ENCODE measurements at regions not wholly inside any gene's neighbourhood (a gene's known extent, or its start where the extent isn't known, plus 50 kb on each side); places are given as distances from the start of the nearest gene placed in this dataset.

DNA sequence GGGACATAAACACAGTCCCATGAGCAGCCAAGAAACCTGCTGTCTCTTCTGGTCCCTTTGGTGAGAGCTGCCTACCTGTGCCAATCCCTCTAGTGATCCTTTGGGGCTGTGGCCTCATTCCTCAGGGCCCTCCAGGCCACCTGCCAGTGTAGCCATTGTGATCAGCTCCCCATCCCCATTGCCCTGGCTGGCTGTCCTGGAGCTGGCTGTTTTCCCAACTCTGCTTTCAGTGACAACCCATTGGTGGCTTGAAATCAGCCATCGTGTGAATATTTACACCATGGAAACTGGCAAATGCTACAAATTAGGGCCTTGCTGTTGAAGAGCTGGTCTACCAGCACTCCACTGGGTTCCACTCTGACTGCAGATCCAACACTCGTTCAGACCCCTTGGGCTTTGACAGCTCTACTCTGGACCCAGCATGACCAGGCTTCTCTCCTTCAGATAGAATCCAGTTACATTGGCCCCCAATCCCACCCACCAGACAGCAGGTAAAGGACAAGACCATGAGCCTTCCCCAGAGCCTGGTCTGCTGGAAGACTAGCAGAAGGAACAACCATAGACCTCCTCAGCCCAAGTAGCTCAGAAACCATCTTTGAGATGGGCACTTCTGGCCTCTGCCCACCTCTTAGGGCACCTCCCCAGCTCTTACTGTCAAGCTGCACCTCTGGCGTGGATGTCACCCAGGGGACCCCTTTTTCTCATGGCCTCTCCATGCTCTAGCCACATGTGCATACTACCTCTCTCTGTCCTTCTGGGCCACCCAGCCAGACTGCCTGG, 69.2 kb upstream of the NEK6 start:
- Histone ChIP-seq H3K27me3 (ENCODE audit: insufficient read depth, poor library complexity, severe bottlenecking) (no peaks in the 10 kb centered on the region), H3K27ac (replicated peaks) (no peak overlapping the region), H3K4me3 (replicated peaks; ENCODE audit: insufficient read depth, low read length) (no peak overlapping the region)
- no peak for TF ChIP-seq POLR2AphosphoS5 (IDR thresholded peaks at IDR 0.05; ENCODE audit: low read depth)
- TF ChIP-seq, protein P1, sequence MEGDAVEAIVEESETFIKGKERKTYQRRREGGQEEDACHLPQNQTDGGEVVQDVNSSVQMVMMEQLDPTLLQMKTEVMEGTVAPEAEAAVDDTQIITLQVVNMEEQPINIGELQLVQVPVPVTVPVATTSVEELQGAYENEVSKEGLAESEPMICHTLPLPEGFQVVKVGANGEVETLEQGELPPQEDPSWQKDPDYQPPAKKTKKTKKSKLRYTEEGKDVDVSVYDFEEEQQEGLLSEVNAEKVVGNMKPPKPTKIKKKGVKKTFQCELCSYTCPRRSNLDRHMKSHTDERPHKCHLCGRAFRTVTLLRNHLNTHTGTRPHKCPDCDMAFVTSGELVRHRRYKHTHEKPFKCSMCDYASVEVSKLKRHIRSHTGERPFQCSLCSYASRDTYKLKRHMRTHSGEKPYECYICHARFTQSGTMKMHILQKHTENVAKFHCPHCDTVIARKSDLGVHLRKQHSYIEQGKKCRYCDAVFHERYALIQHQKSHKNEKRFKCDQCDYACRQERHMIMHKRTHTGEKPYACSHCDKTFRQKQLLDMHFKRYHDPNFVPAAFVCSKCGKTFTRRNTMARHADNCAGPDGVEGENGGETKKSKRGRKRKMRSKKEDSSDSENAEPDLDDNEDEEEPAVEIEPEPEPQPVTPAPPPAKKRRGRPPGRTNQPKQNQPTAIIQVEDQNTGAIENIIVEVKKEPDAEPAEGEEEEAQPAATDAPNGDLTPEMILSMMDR (IDR thresholded peaks at IDR 0.05; ENCODE audit: insufficient read depth, low read length): no peak
- no peak for TF ChIP-seq SPI1 (IDR thresholded peaks at IDR 0.05; ENCODE audit: borderline replicate concordance, low read depth)
- TF ChIP-seq GABPA (IDR thresholded peaks at IDR 0.05; ENCODE audit: low read depth): no peak
- TF ChIP-seq, protein P2, sequence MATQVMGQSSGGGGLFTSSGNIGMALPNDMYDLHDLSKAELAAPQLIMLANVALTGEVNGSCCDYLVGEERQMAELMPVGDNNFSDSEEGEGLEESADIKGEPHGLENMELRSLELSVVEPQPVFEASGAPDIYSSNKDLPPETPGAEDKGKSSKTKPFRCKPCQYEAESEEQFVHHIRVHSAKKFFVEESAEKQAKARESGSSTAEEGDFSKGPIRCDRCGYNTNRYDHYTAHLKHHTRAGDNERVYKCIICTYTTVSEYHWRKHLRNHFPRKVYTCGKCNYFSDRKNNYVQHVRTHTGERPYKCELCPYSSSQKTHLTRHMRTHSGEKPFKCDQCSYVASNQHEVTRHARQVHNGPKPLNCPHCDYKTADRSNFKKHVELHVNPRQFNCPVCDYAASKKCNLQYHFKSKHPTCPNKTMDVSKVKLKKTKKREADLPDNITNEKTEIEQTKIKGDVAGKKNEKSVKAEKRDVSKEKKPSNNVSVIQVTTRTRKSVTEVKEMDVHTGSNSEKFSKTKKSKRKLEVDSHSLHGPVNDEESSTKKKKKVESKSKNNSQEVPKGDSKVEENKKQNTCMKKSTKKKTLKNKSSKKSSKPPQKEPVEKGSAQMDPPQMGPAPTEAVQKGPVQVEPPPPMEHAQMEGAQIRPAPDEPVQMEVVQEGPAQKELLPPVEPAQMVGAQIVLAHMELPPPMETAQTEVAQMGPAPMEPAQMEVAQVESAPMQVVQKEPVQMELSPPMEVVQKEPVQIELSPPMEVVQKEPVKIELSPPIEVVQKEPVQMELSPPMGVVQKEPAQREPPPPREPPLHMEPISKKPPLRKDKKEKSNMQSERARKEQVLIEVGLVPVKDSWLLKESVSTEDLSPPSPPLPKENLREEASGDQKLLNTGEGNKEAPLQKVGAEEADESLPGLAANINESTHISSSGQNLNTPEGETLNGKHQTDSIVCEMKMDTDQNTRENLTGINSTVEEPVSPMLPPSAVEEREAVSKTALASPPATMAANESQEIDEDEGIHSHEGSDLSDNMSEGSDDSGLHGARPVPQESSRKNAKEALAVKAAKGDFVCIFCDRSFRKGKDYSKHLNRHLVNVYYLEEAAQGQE (IDR thresholded peaks at IDR 0.05; ENCODE audit: insufficient replicate concordance, low read depth): no peak
- DNase-seq (ENCODE audit: low read depth in 1 of 2, low spot score in 1 of 2): no peak

DNA sequence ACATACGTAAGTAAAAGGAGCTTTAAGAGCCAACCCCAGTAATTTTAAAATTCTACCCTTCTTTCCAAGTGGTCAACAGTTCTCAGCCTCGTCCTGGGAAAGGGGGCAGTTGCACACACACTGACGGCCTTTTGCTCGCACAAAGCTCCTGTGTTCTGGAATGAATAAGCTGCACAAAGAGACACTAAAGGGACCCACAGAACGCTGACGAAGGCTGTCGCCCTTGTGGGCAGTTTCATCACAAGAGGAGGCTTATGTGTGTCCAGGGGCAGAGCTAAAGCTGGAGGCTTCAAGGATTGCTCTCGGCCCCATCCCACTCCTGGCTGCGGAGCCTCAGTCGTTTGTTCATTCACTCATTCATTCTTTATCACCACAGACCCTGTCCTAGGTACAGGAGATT, 67.0 kb upstream of the NEK6 start:
- H3K27ac ChIP-seq (replicated peaks): no peak overlapping the region
- no peak for TF ChIP-seq GABPA (IDR thresholded peaks at IDR 0.05; ENCODE audit: low read depth)
- TF ChIP-seq, protein P2 (IDR thresholded peaks at IDR 0.05; ENCODE audit: insufficient replicate concordance, low read depth): no peak
- TF ChIP-seq POLR2AphosphoS5 (IDR thresholded peaks at IDR 0.05; ENCODE audit: low read depth): no peak
- no peak for TF ChIP-seq SPI1 (IDR thresholded peaks at IDR 0.05; ENCODE audit: borderline replicate concordance, low read depth)
- TF ChIP-seq, protein P1 (IDR thresholded peaks at IDR 0.05; ENCODE audit: insufficient read depth, low read length): no peak
- no peak for DNase-seq (ENCODE audit: low read depth in 1 of 2, low spot score in 1 of 2)
- H3K4me3 ChIP-seq (replicated peaks; ENCODE audit: insufficient read depth, low read length): no peak overlapping the region
- H3K27me3 ChIP-seq (ENCODE audit: insufficient read depth, poor library complexity, severe bottlenecking): no peaks in the 10 kb centered on the region

DNA sequence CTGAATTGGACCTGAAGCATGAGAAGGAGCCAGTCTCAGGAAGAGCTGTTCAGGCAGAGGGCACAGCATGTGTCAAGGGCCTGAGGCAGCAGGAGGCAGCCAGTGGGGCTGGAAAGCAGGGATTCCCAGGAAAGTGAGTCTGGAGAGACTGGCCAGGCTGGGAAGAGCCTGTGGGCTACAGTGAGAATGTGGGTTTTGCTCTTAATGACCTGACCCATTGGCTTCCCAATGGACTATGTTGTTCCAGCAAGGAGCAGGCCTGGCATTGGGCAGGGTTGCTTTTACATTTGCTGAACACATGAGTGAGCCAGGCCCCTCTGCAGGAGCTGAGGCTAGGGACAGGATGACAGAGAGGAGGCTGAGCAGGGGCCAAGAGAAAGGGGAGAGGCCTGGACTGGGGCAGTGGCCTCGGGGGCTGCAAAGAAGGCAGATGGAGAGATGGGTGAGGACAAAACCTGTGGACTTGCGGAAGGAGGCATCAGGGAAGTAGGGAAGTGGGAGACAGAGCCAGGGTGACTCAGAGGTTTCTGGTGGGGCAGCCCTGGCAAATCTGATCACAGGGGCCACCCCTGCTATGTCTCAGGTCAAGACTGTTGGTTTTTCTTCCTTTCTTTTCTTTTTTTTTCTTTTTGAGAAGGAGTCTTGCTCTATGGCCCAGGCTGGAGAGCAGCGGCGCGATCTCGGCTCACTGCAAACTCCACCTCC, 65.9 kb upstream of the NEK6 start:
- H3K4me3 ChIP-seq (replicated peaks; ENCODE audit: insufficient read depth, low read length): no peak overlapping the region
- no peak for DNase-seq (ENCODE audit: low read depth in 1 of 2, low spot score in 1 of 2)
- H3K27ac ChIP-seq (replicated peaks): no peak overlapping the region
- no peaks in the 10 kb centered on the region for H3K27me3 ChIP-seq (ENCODE audit: insufficient read depth, poor library complexity, severe bottlenecking)
- TF ChIP-seq, protein P2 (IDR thresholded peaks at IDR 0.05; ENCODE audit: insufficient replicate concordance, low read depth): no peak
- TF ChIP-seq GABPA (IDR thresholded peaks at IDR 0.05; ENCODE audit: low read depth) (no peak), SPI1 (IDR thresholded peaks at IDR 0.05; ENCODE audit: borderline replicate concordance, low read depth) (no peak), POLR2AphosphoS5 (IDR thresholded peaks at IDR 0.05; ENCODE audit: low read depth) (no peak)
- TF ChIP-seq, protein P1 (IDR thresholded peaks at IDR 0.05; ENCODE audit: insufficient read depth, low read length): no peak
